ENCODE measurements at regions not wholly inside any gene's neighbourhood (a gene's known extent, or its start where the extent isn't known, plus 50 kb on each side); places are given as distances from the start of the nearest gene placed in this dataset.

GRCh38 chr15:66981771-66982170 lies 83.6 kb upstream of the SMAD3 start:
- TF ChIP-seq TAF1 (IDR thresholded peaks at IDR 0.05; ENCODE audit: low read depth) (no peak), RAD21 (IDR thresholded peaks at IDR 0.05; ENCODE audit: low read depth) (no peak), EGR1 (IDR thresholded peaks at IDR 0.05) (no peak), MAX (IDR thresholded peaks at IDR 0.05) (no peak)
